ENCODE measurements at regions not wholly inside any gene's neighbourhood (a gene's known extent, or its start where the extent isn't known, plus 50 kb on each side); places are given as distances from the start of the nearest gene placed in this dataset.

- TF ChIP-seq ZNF8 (CRISPR knock-in tag; IDR thresholded peaks at IDR 0.05) (no peak), TOX (CRISPR knock-in tag; IDR thresholded peaks at IDR 0.05; ENCODE audit: borderline replicate concordance) (no peak), RARB (CRISPR knock-in tag; IDR thresholded peaks at IDR 0.05) (no peak), CREB5 (CRISPR knock-in tag; IDR thresholded peaks at IDR 0.05; ENCODE audit: low read depth) (no peak), ZNF565 (CRISPR knock-in tag; conservative IDR thresholded peaks at IDR 0.05; ENCODE audit: low read depth) (no peak), TSHZ2 (CRISPR knock-in tag; IDR thresholded peaks at IDR 0.05) (no peak), PATZ1 (CRISPR knock-in tag; IDR thresholded peaks at IDR 0.05; ENCODE audit: borderline replicate concordance) (no peak), GLIS3 (CRISPR knock-in tag; IDR thresholded peaks at IDR 0.05) (no peak), ZFP3 (CRISPR knock-in tag; IDR thresholded peaks at IDR 0.05) (no peak), POU6F1 (CRISPR knock-in tag; IDR thresholded peaks at IDR 0.05; ENCODE audit: borderline replicate concordance, low read depth) (no peak), PPARA (CRISPR knock-in tag; IDR thresholded peaks at IDR 0.05; ENCODE audit: borderline replicate concordance) (no peak), CSDC2 (CRISPR knock-in tag; IDR thresholded peaks at IDR 0.05) (no peak)
Measured at GRCh38 chr18:28331551-28331950, 154.6 kb upstream of the CDH2 start.

Data from SK-N-SH treated with all-trans-retinoic acid at 6 μM for 48 hours (cell line).